ENCODE measurements at regions not wholly inside any gene's neighbourhood (a gene's known extent, or its start where the extent isn't known, plus 50 kb on each side); places are given as distances from the start of the nearest gene placed in this dataset.

- TF ChIP-seq POLR2A (IDR thresholded peaks at IDR 0.05; ENCODE audit: low read depth, low read length) (no peak), CTCF (IDR thresholded peaks at IDR 0.05; ENCODE audit: extremely low read depth in 1 of 2, insufficient read depth in 1 of 2, low read depth in 1 of 2, low read length in 2 of 2) (no peak), EZH2 (IDR thresholded peaks at IDR 0.05; ENCODE audit: borderline replicate concordance, low read depth, low read length, severe bottlenecking) (no peak), POLR2AphosphoS5 (IDR thresholded peaks at IDR 0.05; ENCODE audit: insufficient read depth, low read depth, low read length) (no peak), MAX (IDR thresholded peaks at IDR 0.05; ENCODE audit: insufficient read depth, insufficient read length) (no peak)
Measured at GRCh38 chr9:13786711-13787110, 507.2 kb upstream of the MPDZ start.

All from endothelial cell of umbilical vein (primary cell).